ENCODE measurements at regions not wholly inside any gene's neighbourhood (a gene's known extent, or its start where the extent isn't known, plus 50 kb on each side); places are given as distances from the start of the nearest gene placed in this dataset.

GRCh38 chr7:108989319-108989718, 419.6 kb downstream of the DNAJB9 start:
- Histone ChIP-seq H3K4me3 (ENCODE audit: insufficient read depth, low read depth, low read length) (no peak overlapping the region), H3K36me3 (ENCODE audit: control insufficient read depth, insufficient read depth, low read length) (no peaks in the 10 kb centered on the region), H2BK120ac (ENCODE audit: low read depth, low read length) (no peak overlapping the region), H3K79me1 (ENCODE audit: low read depth in 1 of 2, low read length in 2 of 2) (no peaks in the 10 kb centered on the region), H3K4ac (ENCODE audit: low read depth, low read length) (no peak overlapping the region), H3K27me3 (ENCODE audit: control insufficient read depth, insufficient read depth, low read length) (no peaks in the 10 kb centered on the region), H3K18ac (ENCODE audit: low read depth, low read length) (no peak overlapping the region), H3K9ac (ENCODE audit: low read depth, low read length) (no peak overlapping the region), H3K4me1 (ENCODE audit: control insufficient read depth, insufficient read depth, low read length) (no peaks in the 10 kb centered on the region), H3K9me3 (ENCODE audit: control insufficient read depth, insufficient read depth, low read length) (peaks cover 5% of the 10 kb centered on the region), H2BK20ac (ENCODE audit: low read depth, low read length) (no peak overlapping the region), H4K8ac (ENCODE audit: low read depth in 2 of 2, low read length in 2 of 2) (no peak overlapping the region), H3K27ac (ENCODE audit: insufficient read depth, low read length) (no peak overlapping the region), H3K9me1 (ENCODE audit: insufficient read depth, low read length) (no peaks in the 10 kb centered on the region), H4K91ac (ENCODE audit: insufficient read depth, low read depth, low read length) (no peak overlapping the region), H2BK15ac (ENCODE audit: low read depth, low read length) (no peak overlapping the region), H4K20me1 (ENCODE audit: insufficient read depth, low read length) (no peaks in the 10 kb centered on the region), H4K5ac (ENCODE audit: low read depth, low read length) (no peak overlapping the region), H3K23ac (ENCODE audit: low read depth, low read length) (no peak overlapping the region), H2AK9ac (replicated peaks; ENCODE audit: low read depth, low read length, poor library complexity) (no peak overlapping the region), H2AK5ac (ENCODE audit: low read depth, low read length) (no peak overlapping the region), H2AFZ (replicated peaks; ENCODE audit: low read length, poor library complexity) (no peak overlapping the region), H2BK5ac (ENCODE audit: low read depth, low read length, poor library complexity, severe bottlenecking) (no peak overlapping the region), H3K14ac (replicated peaks; ENCODE audit: low read depth, low read length) (no peak overlapping the region), H3K56ac (ENCODE audit: extremely low read depth, insufficient read depth, low read length) (no peak overlapping the region), H3K4me2 (ENCODE audit: low read depth, low read length) (no peak overlapping the region)
- no TSS peak for BruUV-seq (replicated peaks)
- no peak for TF ChIP-seq BHLHE40 (IDR thresholded peaks at IDR 0.05; ENCODE audit: low read depth, low read length)
- TF ChIP-seq CHD1 (IDR thresholded peaks at IDR 0.05; ENCODE audit: low read depth, low read length), result no peak
- TF ChIP-seq RAD21 (IDR thresholded peaks at IDR 0.05; ENCODE audit: low read length), result no peak
- TF ChIP-seq MAZ (IDR thresholded peaks at IDR 0.05; ENCODE audit: borderline replicate concordance, low read depth, low read length), result no peak
- no peak for TF ChIP-seq NFE2L2 (IDR thresholded peaks at IDR 0.05; ENCODE audit: low read depth, low read length)
- TF ChIP-seq FOS (IDR thresholded peaks at IDR 0.05; ENCODE audit: low read depth, low read length), result no peak
- no peak for TF ChIP-seq MXI1 (IDR thresholded peaks at IDR 0.05; ENCODE audit: borderline replicate concordance, low read depth, low read length)
- no peak for TF ChIP-seq SMC3 (IDR thresholded peaks at IDR 0.05; ENCODE audit: low read depth, low read length)
- TF ChIP-seq POLR2A (IDR thresholded peaks at IDR 0.05; ENCODE audit: low read depth, low read length), result no peak
- no peak for TF ChIP-seq RCOR1 (IDR thresholded peaks at IDR 0.05; ENCODE audit: insufficient replicate concordance, low read length)
- no peak for TF ChIP-seq CEBPB (IDR thresholded peaks at IDR 0.05; ENCODE audit: low read depth, low read length)
- TF ChIP-seq RFX5 (IDR thresholded peaks at IDR 0.05; ENCODE audit: low read depth, low read length), result no peak
- dilution Hi-C loops (cut with HindIII; ENCODE audit: low sequenced_read_pairs, unreplicated experiment) (no loop called here), in situ Hi-C loops (cut with MboI; ENCODE audit: low sequenced_read_pairs) (no loop called here), intact Hi-C loops (cut with micrococcal nuclease) (no loop called here)
- ChIA-PET CTCF (interaction anchor here (0.6 kb wide), 2 partner anchors 20 to 758 kb away, joined by 3 read pairs; no protein-coding TSS in a partner anchor), POLR2A (ENCODE audit: unreplicated experiment) (no interaction called here)
- DNase-seq (no peak), ATAC-seq (ENCODE audit: low read depth) (no peak)
- no CpG with 5 or more reads among the region's 2 CpGs for WGBS, 2 experiments (ENCODE audit: extremely low coverage in 2 of 2, insufficient read length in 1 of 2)
